NCI-H1092 (cell line): ENCODE measurements at regions not wholly inside any gene's neighbourhood (a gene's known extent, or its start where the extent isn't known, plus 50 kb on each side); places are given as distances from the start of the nearest gene placed in this dataset.
"Not testable (repeated sequence)": the region's sequence is repeated elsewhere in the genome, so short reads cannot be mapped to it uniquely, and the experiment has no call there.

Experiments
- DNase-seq: peaks from one replicate; lab custom pipeline; 2025; lab: John Stamatoyannopoulos, UW

DNA sequence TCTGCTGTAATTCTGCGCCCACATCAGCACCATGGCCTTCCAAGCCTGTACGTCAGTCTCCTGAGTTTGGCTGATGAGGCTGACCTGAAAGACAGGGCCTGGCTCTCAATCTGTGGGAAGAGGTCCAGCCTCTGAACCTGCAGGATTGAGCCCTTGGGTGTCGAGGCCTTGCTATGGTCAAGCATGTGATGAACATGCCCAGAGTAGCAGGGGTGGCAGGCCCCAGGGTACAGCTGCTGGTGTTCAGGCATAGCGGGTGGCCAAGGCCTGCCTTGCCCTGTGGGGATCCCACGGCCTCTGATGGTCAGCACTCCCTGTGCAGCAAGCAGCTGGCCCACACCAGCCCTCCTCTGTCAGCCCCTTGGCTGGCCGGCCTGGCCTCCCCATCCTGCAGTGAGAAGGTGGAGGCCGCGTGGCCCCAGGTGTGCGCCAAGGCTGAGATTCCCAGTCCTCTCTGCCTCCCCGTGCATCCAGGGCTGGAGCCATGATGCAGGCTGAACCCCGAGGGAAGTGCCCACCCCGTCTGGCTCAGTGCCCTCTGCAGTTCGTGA, 298.4 kb downstream of the NDUFA10 start:
- DNase-seq, result no peak

DNA sequence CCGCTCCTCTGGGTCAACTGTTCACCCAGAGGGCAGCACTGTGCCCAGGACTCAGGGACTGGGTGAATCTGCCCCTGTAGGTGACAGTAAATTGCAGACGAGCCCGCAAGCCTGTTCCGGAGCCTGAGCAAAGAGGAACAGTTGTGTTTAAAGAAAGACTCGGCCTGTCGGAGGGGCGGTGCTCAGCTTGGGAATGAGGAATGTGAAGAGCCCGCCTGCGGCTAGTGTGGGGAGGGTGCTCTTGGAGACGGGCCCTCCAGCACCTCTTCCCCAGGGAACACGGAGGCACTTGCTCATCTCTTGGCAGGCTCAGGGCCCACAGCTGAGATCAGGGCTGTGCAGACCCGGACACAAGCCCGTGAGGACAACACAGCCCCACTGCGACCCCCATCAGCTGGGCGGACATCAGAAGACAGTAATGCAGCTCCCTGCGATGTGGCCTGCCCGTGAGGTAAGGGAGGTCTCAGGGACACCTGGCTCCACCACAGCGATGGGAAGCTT, 299.0 kb downstream of the NDUFA10 start:
- DNase-seq, result no peak

- DNase-seq, result no peak
Observed at GRCh38 chr2:239725551-239725890, 299.6 kb downstream of the NDUFA10 start.

DNA sequence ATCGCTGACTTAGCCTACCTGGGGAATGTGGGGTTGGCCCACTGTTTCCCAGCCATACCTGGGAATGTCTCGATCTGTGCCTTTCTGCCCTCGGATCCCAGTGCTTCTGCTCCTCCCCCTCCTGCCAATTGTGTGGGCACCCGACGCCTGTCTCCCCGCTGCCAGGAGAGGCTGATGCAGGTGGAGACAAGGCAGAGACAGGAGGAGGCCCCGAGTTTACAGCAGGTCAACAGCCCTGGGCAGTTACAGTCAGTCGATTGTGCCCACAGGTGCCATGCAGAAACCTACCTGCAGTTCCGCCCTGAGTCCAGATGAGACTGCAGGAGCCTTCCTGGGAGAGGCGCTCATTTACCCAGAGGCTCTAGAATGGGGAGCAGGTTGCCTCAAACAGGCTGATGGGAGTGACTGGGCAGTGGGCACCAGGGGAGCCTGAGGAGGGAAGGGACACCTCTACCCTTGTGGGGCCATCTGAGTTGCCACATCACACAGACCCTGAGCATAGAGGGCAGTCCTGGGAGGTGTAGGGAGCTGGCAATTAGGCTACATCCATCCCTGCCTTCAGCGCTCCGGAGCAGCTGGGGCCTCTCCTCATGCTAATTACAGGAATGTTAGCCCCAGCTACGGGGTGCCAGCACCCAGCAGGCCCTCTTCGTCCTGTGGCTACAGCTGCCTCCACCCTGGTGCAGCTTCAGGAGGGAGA, 300.1 kb downstream of the NDUFA10 start:
- no peak for DNase-seq

- DNase-seq, result no peak
Observed at GRCh38 chr2:239724194-239724849, 300.8 kb downstream of the NDUFA10 start.

- no peak for DNase-seq
Observed at GRCh38 chr2:239723486-239724193, 301.5 kb downstream of the NDUFA10 start.

GRCh38 chr2:239722760-239723470, 302.2 kb downstream of the NDUFA10 start:
- DNase-seq, result no peak

GRCh38 chr2:239721991-239722759, 303.0 kb downstream of the NDUFA10 start:
- DNase-seq, result no peak

DNA sequence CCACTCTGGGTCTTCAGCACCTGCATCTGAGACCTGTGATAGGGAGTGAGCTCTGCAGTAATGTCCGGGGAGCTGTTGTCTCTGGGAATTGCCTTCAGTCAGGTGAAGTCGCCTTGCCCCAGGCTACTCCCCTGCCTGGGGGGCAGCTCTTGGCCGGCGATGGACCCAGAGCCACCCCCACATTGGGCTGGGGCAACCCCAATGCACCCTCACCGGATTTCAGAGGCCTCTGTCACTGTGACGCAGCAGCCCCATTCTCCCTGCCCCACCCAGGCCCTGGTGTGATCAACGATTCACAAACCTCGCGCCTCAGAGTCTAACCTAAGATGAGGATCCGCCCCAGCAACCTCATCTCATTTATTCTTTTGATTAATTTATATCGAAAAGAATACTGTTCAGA, 303.6 kb downstream of the NDUFA10 start:
- no peak for DNase-seq

- DNase-seq, result no peak
Observed at GRCh38 chr2:239720361-239721360, 304.5 kb downstream of the NDUFA10 start.

DNA sequence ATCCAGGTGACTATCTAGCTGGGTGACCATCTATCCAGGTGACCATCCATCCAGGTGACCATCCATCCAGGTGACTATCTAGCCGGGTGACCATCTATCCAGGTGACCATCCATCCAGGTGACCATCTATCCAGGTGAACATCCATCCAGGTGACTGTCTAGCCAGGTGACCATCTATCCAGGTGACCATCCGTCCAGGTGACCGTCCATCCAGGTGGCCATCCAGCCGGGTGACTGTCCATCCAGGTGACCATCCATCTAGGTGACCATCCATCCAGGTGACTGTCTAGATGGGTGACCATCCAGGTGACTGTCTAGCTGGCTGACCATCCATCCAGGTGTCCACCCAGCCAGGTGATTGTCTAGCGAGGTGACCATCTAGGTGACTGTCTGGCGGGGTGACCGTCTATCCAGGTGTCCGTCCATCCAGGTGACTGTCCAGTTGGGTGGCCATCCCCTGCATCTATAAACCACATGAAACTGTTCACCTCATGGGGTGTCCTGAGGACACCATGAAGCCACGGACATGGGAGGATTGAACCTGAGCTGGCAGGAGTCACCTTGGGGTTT, 305.3 kb downstream of the NDUFA10 start:
- no peak for DNase-seq

DNA sequence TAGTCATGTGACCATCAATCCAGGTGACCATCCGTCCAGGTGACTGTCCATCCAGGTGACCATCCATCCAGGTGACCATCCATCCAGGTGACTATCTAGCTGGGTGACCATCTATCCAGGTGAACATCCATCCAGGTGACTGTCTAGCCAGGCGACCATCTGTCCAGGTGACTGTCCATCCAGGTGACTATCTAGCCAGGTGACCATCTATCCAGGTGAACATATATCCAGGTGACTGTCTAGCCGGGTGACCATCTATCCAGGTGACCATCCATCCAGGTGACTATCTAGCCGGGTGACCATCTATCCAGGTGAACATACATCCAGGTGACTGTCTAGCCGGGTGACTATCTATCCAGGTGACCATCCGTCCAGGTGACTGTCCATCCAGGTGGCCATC, 306.2 kb downstream of the NDUFA10 start:
- DNase-seq, result not testable (repeated sequence)

DNA sequence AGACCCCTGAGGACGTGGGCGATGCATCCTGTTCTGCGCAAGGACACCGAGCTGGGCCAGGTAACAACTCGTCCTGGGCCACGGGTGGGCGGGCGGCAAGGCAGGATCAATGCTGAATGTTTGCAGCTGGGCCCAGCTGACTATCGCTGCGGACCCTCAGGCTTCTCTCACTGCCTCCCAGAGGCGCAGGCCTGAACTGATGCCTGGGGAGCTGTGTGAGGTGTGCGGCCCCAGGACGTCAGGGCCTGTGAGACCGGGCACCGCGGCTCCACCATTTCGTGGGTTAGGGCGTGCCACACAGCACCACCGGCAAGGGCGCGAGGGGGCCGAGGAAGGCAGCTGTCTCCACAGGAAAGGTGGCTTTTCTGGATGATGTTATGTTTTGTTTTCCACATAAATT, 307.4 kb downstream of the NDUFA10 start:
- DNase-seq, result no peak

- no peak for DNase-seq
Observed at GRCh38 chr2:239717319-239717675, 307.8 kb downstream of the NDUFA10 start.

DNA sequence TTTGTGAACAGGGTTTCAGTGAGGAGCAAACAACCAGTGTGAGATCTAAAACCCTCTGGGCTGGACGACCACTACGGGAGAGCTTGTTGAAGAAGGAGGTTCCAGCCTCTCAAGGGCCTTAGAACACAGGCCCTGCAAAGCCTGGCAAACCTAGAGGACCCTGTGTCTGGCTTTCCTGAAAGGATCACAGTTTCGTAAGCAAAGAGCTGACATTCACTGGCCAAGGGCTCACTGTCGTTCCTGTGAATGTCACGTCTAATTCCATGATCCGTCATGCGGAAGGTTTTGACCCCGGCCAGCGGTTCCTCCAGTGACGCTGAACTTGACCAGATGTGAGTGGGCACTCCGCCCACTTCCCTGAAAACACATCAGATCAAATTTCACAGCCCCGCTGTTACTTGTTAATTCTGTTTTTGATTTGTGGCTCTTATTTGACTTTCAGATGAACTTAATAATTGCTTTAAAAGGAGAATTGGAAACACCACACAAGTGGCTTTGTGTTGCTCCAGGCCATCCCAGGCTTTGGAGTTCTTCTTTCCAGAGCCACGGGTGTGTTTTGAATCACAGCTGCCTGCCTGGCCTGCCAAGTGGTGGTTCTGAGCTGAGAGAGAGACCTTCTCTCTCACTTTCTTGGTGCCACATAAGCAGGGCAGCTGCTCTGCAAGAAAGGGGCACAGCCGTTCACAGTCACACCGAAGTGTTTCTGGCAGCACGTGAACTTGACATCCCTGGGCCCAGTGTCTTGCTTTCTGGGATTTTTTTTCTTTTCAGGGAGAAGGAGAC, 308.4 kb downstream of the NDUFA10 start:
- no peak for DNase-seq

DNA sequence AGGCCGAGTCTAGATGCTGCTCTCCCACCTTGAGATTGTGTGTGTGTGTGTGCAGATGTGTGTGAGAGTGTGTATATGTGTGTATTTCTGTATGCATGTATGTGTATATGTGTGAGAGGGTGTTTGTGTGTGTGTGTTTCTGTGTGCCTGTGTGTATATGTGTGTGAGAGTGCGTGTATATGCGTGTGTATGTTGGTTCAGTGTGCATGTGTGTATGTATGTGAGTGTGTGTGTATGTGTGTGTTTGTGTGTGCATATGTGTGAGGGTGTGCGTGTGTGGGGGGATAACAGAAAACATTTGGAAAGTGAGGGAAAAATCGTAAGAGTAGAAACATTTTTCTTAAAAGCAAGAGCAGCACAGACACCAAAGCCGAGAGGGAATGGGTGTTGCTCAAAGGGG, 309.1 kb downstream of the NDUFA10 start:
- no peak for DNase-seq

DNA sequence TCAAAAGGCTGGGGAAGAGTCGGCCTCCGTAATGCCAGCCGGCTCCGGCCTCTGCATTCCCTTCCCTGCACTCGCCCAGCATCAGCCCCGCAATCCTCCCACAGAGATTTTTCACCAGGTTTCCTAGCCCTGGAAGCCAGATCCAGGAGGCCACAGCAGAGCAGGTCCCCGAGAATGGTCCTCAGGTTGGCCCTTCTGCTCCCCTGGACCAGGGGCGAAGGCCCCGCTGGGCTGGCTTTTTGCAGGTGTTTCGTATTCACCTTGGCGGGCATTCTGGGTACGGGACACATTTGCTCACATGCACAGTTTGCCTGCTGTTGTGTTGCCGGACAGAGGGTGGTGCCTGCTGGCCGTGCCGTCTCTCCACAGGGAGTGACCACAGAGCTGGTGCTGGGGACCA, 309.5 kb downstream of the NDUFA10 start:
- no peak for DNase-seq

DNA sequence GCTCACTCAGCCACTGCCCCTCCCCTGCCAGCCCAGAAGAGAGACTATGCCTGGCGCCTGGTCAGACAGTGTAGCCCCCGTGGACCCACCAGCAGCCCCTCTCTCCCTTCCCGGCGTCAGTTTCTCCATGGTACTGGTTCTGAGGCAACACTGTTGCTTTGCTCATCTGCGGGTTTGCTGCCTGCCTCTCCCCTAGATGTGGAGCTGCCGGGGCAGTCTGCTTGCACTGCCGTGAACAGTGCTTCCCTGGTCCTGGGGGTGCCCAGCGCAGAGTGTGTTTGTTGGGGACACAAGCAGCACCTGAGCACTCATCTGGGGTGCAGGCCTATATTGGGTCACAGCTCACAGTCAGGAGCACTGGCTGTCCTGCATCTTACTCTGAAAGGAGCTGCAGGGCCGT, 309.9 kb downstream of the NDUFA10 start:
- no peak for DNase-seq

DNA sequence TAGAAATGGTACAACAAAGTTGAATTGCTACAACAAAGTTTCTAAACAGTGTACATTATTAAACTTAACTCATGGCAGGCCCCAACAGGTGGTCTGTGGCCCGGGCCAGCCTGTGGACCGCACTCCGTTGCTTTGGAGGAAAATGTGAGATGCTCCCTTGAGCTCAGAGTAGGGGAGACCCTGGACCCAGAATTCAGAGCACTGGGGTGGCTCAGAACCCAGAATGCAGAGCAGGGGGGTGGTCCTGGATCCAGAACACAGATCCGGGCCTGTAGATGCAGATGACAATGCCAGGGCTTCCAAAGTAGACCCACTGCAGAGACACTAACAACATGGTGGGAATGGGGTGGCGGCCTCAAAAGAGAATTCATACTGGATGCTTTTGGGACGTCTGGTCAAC, 311.0 kb downstream of the NDUFA10 start:
- no peak for DNase-seq
